ENCODE measurements at regions not wholly inside any gene's neighbourhood (a gene's known extent, or its start where the extent isn't known, plus 50 kb on each side); places are given as distances from the start of the nearest gene placed in this dataset.

DNA sequence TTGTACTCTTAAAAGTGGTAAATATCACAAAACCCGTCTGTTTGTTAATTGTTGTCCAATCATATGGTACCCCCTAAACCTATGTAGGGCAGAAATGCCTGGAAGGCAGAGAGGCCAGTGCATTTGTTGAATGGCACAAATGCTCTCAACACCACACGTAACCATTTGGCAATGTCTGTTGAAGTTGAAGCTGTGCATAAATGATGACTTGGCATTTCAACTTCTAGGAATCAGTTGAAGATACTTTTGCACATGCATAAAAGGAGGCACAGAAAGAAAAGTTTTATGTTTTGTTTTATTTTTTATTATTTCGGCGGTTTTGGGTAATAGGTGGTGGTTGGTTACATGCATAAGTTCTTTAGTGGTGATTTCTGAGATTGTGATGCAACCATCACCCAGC lies 246.6 kb downstream of the TAF11L14 start:
- no peak for ATAC-seq
- TF ChIP-seq CSRNP3 (CRISPR knock-in tag; IDR thresholded peaks at IDR 0.05) (no peak), TCF4 (CRISPR knock-in tag; IDR thresholded peaks at IDR 0.05; ENCODE audit: borderline replicate concordance) (no peak), ZNF70 (CRISPR knock-in tag; IDR thresholded peaks at IDR 0.05) (no peak), ZC3H10 (CRISPR knock-in tag; IDR thresholded peaks at IDR 0.05) (no peak), OSR1 (CRISPR knock-in tag; IDR thresholded peaks at IDR 0.05) (no peak), TOX (CRISPR knock-in tag; IDR thresholded peaks at IDR 0.05; ENCODE audit: borderline replicate concordance) (no peak), POU6F1 (CRISPR knock-in tag; IDR thresholded peaks at IDR 0.05; ENCODE audit: borderline replicate concordance, low read depth) (no peak), BACH2 (CRISPR knock-in tag; IDR thresholded peaks at IDR 0.05; ENCODE audit: borderline replicate concordance) (no peak), ZFP3 (CRISPR knock-in tag; IDR thresholded peaks at IDR 0.05) (no peak), CSDC2 (CRISPR knock-in tag; IDR thresholded peaks at IDR 0.05) (no peak), ISL1 (CRISPR knock-in tag; IDR thresholded peaks at IDR 0.05) (no peak), CREB5 (CRISPR knock-in tag; IDR thresholded peaks at IDR 0.05; ENCODE audit: low read depth) (no peak), ESRRG (CRISPR knock-in tag; IDR thresholded peaks at IDR 0.05) (no peak), SNAI2 (CRISPR knock-in tag; IDR thresholded peaks at IDR 0.05) (no peak), RARB (CRISPR knock-in tag; IDR thresholded peaks at IDR 0.05) (no peak), GLIS3 (CRISPR knock-in tag; IDR thresholded peaks at IDR 0.05) (no peak)
- TF ChIP-seq, protein P1, sequence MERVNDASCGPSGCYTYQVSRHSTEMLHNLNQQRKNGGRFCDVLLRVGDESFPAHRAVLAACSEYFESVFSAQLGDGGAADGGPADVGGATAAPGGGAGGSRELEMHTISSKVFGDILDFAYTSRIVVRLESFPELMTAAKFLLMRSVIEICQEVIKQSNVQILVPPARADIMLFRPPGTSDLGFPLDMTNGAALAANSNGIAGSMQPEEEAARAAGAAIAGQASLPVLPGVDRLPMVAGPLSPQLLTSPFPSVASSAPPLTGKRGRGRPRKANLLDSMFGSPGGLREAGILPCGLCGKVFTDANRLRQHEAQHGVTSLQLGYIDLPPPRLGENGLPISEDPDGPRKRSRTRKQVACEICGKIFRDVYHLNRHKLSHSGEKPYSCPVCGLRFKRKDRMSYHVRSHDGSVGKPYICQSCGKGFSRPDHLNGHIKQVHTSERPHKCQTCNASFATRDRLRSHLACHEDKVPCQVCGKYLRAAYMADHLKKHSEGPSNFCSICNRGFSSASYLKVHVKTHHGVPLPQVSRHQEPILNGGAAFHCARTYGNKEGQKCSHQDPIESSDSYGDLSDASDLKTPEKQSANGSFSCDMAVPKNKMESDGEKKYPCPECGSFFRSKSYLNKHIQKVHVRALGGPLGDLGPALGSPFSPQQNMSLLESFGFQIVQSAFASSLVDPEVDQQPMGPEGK (CRISPR knock-in tag; IDR thresholded peaks at IDR 0.05; ENCODE audit: borderline replicate concordance) = no peak

- no peak for ATAC-seq
- no peak for TF ChIP-seq TCF4 (CRISPR knock-in tag; IDR thresholded peaks at IDR 0.05; ENCODE audit: borderline replicate concordance)
- TF ChIP-seq SNAI2 (CRISPR knock-in tag; IDR thresholded peaks at IDR 0.05) = no peak
- TF ChIP-seq CSRNP3 (CRISPR knock-in tag; IDR thresholded peaks at IDR 0.05) = no peak
- no peak for TF ChIP-seq BACH2 (CRISPR knock-in tag; IDR thresholded peaks at IDR 0.05; ENCODE audit: borderline replicate concordance)
- TF ChIP-seq OSR1 (CRISPR knock-in tag; IDR thresholded peaks at IDR 0.05) = no peak
- TF ChIP-seq CSDC2 (CRISPR knock-in tag; IDR thresholded peaks at IDR 0.05) = no peak
- TF ChIP-seq, protein P1 (CRISPR knock-in tag; IDR thresholded peaks at IDR 0.05; ENCODE audit: borderline replicate concordance) = no peak
- TF ChIP-seq ZNF565 (CRISPR knock-in tag; conservative IDR thresholded peaks at IDR 0.05; ENCODE audit: low read depth) = no peak
- no peak for TF ChIP-seq PPARA (CRISPR knock-in tag; IDR thresholded peaks at IDR 0.05; ENCODE audit: borderline replicate concordance)
- TF ChIP-seq ZFP30 (CRISPR knock-in tag; IDR thresholded peaks at IDR 0.05) = no peak
- no peak for TF ChIP-seq ZC3H10 (CRISPR knock-in tag; IDR thresholded peaks at IDR 0.05)
- TF ChIP-seq CREB5 (CRISPR knock-in tag; IDR thresholded peaks at IDR 0.05; ENCODE audit: low read depth) = no peak
- no peak for TF ChIP-seq ISL1 (CRISPR knock-in tag; IDR thresholded peaks at IDR 0.05)
- no peak for TF ChIP-seq RARB (CRISPR knock-in tag; IDR thresholded peaks at IDR 0.05)
- TF ChIP-seq GLIS3 (CRISPR knock-in tag; IDR thresholded peaks at IDR 0.05) = no peak
- no peak for TF ChIP-seq ESRRG (CRISPR knock-in tag; IDR thresholded peaks at IDR 0.05)
- no peak for TF ChIP-seq ARNTL (CRISPR knock-in tag; IDR thresholded peaks at IDR 0.05; ENCODE audit: borderline replicate concordance, low read depth)
- no peak for TF ChIP-seq POU6F1 (CRISPR knock-in tag; IDR thresholded peaks at IDR 0.05; ENCODE audit: borderline replicate concordance, low read depth)
Measured at GRCh38 chr5:17882760-17883488, 248.7 kb downstream of the TAF11L14 start.
